Tibial nerve (tissue), 4 donors: ENCODE measurements at regions not wholly inside any gene's neighbourhood (a gene's known extent, or its start where the extent isn't known, plus 50 kb on each side); places are given as distances from the start of the nearest gene placed in this dataset.

Source experiments
- CTCF ChIP-seq, 5 experiments: fragments of 200-600 bp in 3 of 5; fragments of 450-650 bp in 2 of 5; sonication (generic) in 3 of 5; IDR thresholded peaks; one replicate each; pipeline ENCODE4 v1.5.1; 2016 to 2019; ENCODE audit warnings: antibody characterized with exemption in 5 of 5, mild to moderate bottlenecking in 3 of 5, moderate library complexity in 2 of 5
- EP300 ChIP-seq, 2 donors: sonication (generic); formaldehyde crosslinking; IDR thresholded peaks; one replicate each; pipeline ENCODE4 v1.6.1; 2017; ENCODE audit warnings: antibody characterized with exemption in 2 of 2, mild to moderate bottlenecking in 1 of 2
- POLR2A ChIP-seq, 2 donors: fragments of 450-650 bp; IDR thresholded peaks; one replicate each; pipeline ENCODE4 v1.6.1; 2017; ENCODE audit warnings: antibody characterized with exemption in 2 of 2, mild to moderate bottlenecking in 2 of 2, moderate library complexity in 2 of 2

DNA sequence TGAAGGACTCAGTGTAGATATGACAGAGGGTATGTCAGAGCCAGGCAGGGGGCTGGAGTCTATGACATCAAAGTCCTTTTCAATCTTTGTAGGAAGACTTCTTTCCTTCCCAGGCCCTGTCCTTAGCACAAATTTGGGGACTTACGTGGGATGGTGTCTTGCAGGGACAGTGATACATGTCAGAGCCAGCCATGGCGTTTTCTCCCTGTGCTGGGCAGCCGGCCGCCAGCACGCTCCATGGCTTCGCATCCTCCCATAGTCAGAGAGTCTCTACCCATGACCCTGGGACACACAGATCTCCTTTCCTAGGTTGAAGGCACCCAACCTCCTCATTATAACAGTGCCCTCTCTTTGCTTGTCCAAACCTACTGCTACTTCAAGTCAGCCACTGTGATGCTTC is 156.9 kb upstream of the MYCN start:
- TF ChIP-seq CTCF (IDR thresholded peaks at IDR 0.05) (no peak), POLR2A (IDR thresholded peaks at IDR 0.05) (no peak), EP300 (IDR thresholded peaks at IDR 0.05) (no peak)
